OCI-LY3 (cell line): ENCODE measurements at regions not wholly inside any gene's neighbourhood (a gene's known extent, or its start where the extent isn't known, plus 50 kb on each side); places are given as distances from the start of the nearest gene placed in this dataset.

Experiments
- EZH2phosphoT487 ChIP-seq: fragments of 200-600 bp; shearing (Covaris generic); IDR thresholded peaks from 2 replicates; pipeline ENCODE4 v1.6.1; 2018; ENCODE audit warnings: antibody characterized with exemption, mixed run types, low read depth
- TF ChIP-seq, protein P1 (sequence below): fragments of 200-600, 300-600 bp; sonication (generic); IDR thresholded peaks from 2 replicates; pipeline ENCODE4 v1.5.1; 2014; ENCODE audit warnings: antibody characterized with exemption, low read length, low read depth

DNA sequence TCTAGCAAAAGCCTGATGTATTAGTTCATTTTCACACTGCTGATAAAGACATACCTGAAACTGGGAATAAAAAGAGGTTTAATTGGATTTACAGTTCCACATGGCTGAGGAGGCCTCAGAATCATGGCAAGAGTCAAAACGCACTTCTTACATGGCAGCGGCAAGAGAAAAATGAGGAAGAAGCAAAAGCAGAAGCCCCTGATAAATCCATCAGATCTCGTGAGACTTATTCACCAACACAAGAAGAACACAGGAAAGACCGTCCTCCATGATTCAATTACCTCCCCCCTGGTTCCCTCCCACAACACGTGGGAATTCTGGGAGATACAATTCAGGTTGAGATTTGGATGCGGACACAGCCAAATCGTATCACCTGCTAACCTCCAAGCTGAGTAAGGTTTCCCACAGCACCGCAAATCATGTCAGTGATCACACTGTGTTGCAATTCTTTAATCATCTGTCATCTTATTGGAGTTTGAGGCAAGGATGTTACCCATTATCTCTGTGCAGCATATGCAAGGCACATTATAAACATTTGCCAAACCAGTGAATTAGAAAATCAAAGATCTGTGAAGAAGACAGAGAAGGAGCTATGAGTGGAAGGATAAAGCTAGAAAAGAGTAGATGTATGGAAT, 128.5 kb downstream of the ZNF281 start:
- TF ChIP-seq, protein P1, sequence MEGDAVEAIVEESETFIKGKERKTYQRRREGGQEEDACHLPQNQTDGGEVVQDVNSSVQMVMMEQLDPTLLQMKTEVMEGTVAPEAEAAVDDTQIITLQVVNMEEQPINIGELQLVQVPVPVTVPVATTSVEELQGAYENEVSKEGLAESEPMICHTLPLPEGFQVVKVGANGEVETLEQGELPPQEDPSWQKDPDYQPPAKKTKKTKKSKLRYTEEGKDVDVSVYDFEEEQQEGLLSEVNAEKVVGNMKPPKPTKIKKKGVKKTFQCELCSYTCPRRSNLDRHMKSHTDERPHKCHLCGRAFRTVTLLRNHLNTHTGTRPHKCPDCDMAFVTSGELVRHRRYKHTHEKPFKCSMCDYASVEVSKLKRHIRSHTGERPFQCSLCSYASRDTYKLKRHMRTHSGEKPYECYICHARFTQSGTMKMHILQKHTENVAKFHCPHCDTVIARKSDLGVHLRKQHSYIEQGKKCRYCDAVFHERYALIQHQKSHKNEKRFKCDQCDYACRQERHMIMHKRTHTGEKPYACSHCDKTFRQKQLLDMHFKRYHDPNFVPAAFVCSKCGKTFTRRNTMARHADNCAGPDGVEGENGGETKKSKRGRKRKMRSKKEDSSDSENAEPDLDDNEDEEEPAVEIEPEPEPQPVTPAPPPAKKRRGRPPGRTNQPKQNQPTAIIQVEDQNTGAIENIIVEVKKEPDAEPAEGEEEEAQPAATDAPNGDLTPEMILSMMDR = no peak
- no peak for TF ChIP-seq EZH2phosphoT487
